NCI-H748 (cell line): ENCODE measurements at regions not wholly inside any gene's neighbourhood (a gene's known extent, or its start where the extent isn't known, plus 50 kb on each side); places are given as distances from the start of the nearest gene placed in this dataset.
"Not testable (repeated sequence)": the region's sequence is repeated elsewhere in the genome, so short reads cannot be mapped to it uniquely, and the experiment has no call there.

ENCODE experiments used
- DNase-seq: peaks from one replicate; lab custom pipeline; 2025; ENCODE audit not compliant: unreplicated experiment; lab: John Stamatoyannopoulos, UW

GRCh38 chr10:53664282-53665019, 891.9 kb upstream of the MBL2 start:
- peak; percentile 55 for DNase-seq

- DNase-seq: no peak
Observed at GRCh38 chr10:53650794-53651193, 878.2 kb upstream of the MBL2 start.

DNA sequence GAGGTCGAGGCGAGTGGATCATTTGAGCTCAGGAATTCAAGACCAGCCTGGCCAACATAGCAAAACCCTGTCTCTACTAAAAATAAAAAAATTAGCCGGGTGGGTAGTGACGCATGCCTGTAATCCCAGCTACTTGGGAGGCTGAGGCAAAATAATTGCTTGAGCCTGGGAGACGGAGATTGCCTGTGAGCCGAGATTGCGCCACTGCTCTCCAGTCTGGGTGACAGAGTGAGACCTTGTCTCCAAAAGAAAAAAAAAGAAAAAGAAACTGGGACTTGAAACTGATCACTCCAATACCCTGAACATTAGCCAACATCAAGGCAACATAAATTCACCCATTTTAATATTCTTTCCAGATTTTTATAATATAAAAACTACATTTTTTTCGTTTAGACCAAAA, 874.6 kb upstream of the MBL2 start:
- not testable (repeated sequence) for DNase-seq

DNA sequence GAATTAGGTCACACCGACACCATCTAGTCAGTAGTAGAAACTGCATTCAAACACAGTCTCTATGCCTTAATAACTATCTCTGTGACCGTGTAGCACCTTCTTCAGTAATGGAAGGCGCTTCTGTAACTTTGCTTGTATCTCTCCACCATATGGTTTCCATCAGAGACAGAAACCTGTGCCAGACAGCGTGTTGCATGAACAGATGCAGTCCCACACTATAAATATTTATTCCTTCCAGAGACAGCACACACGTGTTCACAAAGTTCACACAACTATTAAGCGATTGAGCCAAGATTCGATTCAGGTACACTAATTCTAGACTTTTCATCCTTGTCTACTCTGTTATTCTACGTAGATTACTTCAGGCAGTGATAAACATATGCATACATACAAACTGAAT, 873.9 kb upstream of the MBL2 start:
- no peak for DNase-seq

GRCh38 chr10:53645951-53646350, 873.4 kb upstream of the MBL2 start:
- DNase-seq: no peak

GRCh38 chr10:53638006-53638405, 865.4 kb upstream of the MBL2 start:
- DNase-seq: no peak

- DNase-seq: no peak
Observed at GRCh38 chr10:53624722-53625121, 852.1 kb upstream of the MBL2 start.

DNA sequence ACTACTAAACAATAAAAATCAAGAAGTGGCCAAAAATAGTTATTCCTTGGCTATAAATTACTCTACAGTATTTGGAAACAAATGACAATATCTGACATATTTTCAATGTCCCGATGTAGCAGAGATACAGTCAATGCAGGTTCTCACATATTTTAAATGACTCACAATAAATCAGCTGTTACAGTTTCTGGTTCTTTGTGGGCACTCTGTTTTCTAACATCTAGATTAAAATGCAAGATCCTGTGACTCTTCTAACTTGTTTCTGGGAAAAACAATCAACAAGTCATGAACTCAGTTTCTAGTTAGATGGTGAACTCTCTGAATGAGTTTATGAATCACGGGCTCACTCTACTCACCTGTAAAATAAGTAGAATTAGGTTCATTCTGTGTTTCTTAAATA, 849.6 kb upstream of the MBL2 start:
- DNase-seq: no peak

DNA sequence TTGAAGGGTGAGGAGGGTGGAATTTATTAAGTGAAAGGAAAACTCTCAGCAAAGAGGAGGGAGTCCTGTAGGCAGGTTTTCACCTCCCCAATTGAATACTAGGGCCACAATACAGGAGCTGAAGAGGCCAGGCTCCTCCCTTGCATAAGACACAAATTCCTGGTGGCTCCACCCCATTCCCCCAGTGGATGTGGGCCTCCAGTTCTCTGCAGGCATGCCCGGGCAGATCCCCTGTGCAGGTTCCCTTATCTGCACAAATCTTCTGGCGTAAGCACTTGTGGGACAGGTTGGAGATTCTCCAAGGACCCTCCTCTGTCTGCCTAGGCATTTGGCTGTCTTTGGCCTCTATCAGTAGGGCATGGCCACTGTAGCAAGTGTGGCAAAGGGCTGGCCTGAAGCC, 847.1 kb upstream of the MBL2 start:
- no peak for DNase-seq

GRCh38 chr10:53607691-53608090, 835.1 kb upstream of the MBL2 start:
- DNase-seq: no peak

- no peak for DNase-seq
Observed at GRCh38 chr10:53606981-53607380, 834.4 kb upstream of the MBL2 start.

- DNase-seq: peak; percentile 28
Observed at GRCh38 chr10:53601260-53601875, 828.8 kb upstream of the MBL2 start.

DNA sequence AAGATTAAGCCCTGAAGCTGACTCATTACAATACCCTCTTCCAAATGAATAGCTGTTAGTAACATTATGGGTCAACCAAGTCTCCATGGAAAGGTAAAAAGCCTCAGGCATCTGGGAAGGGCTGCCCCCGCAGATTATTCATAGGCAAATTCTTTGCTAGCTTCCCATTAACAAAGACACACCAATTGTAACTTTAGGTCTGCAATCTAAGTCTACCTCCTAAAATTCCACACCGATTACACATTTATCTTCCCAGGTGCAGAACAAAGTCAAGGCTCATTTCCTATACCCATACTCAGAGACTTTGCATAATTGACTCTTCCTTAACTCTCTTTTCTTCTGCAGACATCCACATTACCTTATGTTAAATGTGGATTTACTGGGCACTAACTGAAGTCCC, 826.3 kb upstream of the MBL2 start:
- DNase-seq: no peak

DNA sequence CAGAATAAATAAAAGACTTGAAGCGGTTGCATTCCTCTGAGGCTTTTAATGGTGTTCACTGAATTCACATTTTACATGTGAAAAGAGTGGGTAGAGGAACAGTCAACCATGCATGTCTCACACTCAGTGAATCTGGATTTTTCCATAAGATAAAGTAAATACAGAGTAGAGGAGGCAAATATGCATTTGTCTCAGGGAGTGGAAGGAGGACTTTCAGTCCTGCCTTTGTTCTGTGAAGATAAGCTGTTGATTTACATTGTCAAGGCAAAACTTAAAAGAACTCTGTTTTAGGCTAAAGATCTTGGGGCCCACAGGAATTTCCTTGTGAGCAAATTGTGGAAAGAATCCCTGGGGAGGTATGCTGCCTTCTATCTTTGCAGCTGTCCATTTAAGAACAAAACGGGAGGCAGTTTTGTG, 825.3 kb upstream of the MBL2 start:
- no peak for DNase-seq

- no peak for DNase-seq
Observed at GRCh38 chr10:53580465-53580864, 807.9 kb upstream of the MBL2 start.

DNA sequence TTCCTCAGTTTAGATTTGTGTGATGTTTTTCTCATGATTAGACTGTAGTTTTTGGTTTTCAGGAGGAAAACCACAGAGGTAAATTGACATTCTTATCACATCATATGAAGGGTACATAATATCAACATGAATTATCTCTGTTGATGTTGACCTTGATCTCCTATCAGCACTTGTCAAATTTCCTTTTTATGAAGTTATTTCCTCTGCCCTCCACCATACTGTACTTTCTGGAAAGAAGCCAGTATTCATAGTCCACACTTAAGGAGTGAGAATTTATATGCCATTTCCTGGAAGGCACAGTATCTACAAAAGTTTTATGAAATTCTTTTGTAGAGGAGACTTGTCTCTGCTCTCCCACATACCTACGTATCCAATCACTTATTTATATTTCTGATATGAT, 807.2 kb upstream of the MBL2 start:
- DNase-seq: no peak

GRCh38 chr10:53574024-53574423, 801.4 kb upstream of the MBL2 start:
- no peak for DNase-seq

- no peak for DNase-seq
Observed at GRCh38 chr10:53573498-53573897, 800.9 kb upstream of the MBL2 start.

- DNase-seq: no peak
Observed at GRCh38 chr10:53572799-53573198, 800.2 kb upstream of the MBL2 start.

GRCh38 chr10:53570221-53570620, 797.6 kb upstream of the MBL2 start:
- no peak for DNase-seq

DNA sequence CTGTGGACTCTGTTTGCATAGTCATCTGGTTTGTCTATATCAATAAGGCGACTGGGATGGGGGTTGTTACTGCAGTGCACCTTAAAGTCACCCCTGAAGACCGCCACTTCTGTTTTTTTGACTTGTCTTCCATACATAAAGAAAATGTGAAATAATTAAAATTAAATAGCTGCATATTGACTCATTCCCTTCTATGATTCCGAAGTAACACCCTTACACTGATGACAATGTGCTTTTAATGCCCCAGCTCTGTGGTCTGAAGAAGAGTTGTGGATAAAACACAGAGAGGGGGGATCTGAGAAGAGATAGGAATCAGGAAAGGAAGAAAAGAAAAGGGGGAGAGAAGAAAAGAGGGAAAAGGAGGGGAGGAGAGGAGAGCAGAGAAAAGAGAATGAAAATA, 796.9 kb upstream of the MBL2 start:
- peak; percentile 14 for DNase-seq

DNA sequence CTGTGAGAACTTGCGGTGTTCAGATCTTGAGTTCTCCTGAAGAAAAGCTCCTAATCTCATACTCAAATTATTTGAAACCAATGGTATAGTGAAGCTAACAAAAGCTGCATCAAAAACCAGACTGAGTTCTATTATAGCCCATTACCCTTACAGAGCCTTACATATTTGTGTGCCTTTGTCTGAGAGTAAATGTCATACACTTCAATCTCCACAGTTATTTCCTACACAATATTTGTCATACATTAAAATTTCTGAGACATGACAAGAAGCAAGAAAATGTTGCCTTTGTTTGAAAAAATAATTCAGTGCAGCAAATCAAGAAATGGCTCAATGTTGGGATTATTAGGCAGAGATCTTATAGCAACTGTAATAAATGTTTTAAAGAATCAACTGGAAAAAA, 776.1 kb upstream of the MBL2 start:
- DNase-seq: no peak

DNA sequence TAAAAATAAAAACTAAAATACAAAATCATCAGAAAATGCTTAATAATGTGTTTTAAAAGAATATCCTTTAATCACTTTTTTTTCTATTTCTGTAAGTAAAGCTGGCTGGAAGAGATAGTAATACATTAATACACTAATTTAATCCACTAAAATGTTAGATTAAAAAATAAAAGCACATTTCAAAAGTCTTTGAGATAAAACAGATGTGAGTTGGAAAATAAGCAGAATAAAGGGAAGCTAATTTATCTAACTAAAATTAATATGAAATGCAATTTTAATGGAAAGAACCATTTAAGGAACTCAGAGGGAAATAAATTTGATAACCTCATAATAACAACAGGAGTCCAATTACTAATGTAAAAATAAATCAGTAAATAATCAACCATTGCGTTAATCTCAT, 774.8 kb upstream of the MBL2 start:
- DNase-seq: no peak
